ENCODE measurements at regions not wholly inside any gene's neighbourhood (a gene's known extent, or its start where the extent isn't known, plus 50 kb on each side); places are given as distances from the start of the nearest gene placed in this dataset.

- TF ChIP-seq POLR2A (IDR thresholded peaks at IDR 0.05) (no peak), CTCF (IDR thresholded peaks at IDR 0.05) (no peak)
These were observed 136.1 kb downstream of the ENC1 start for GRCh38 chr5:74504463-74504862.

All from ovary (tissue), 3 donors.